Panc1 (cell line): ENCODE measurements at regions not wholly inside any gene's neighbourhood (a gene's known extent, or its start where the extent isn't known, plus 50 kb on each side); places are given as distances from the start of the nearest gene placed in this dataset.

Experiments
- CTCF ChIP-seq: fragments of 450-650 bp; IDR thresholded peaks from 2 replicates; pipeline ENCODE4 v1.5.1; 2017; ENCODE audit warnings: mild to moderate bottlenecking
- POLR2AphosphoS5 ChIP-seq: IDR thresholded peaks from 2 replicates; pipeline ENCODE4 v1.6.1; 2012; ENCODE audit warnings: mild to moderate bottlenecking, low read depth, low read length, moderate library complexity

- TF ChIP-seq CTCF (no peak), POLR2AphosphoS5 (no peak)
These were observed 93.3 kb downstream of the TRIM42 start for GRCh38 chr3:140770977-140771667.
